ENCODE measurements at regions not wholly inside any gene's neighbourhood (a gene's known extent, or its start where the extent isn't known, plus 50 kb on each side); places are given as distances from the start of the nearest gene placed in this dataset.

GRCh38 chr4:155600244-155600643, 66.4 kb upstream of the GUCY1A1 start:
- Mint-ChIP-seq H3K27me3 (no peaks in the 10 kb centered on the region), H3K9me3 (no peaks in the 10 kb centered on the region), H3K4me1 (ENCODE audit: low read depth) (no peaks in the 10 kb centered on the region), H3K36me3 (ENCODE audit: low read depth) (no peaks in the 10 kb centered on the region), H3K4me3 (no peak overlapping the region), H3K27ac (no peak overlapping the region)
- H3K27me3 ChIP-seq (ENCODE audit: control insufficient read depth in 1 of 2, insufficient read depth in 2 of 2, low read length in 2 of 2): no peaks in the 10 kb centered on the region
- ATAC-seq (ENCODE audit: poor library complexity) (no peak), DNase-seq (no peak)
- CTCF ChIA-PET: no interaction called here
- H3K36me3 ChIP-seq (ENCODE audit: insufficient read depth, low read length): no peaks in the 10 kb centered on the region
- intact Hi-C loops (cut with DNase I, micrococcal nuclease): no loop called here
- H3K27ac ChIP-seq (ENCODE audit: low read depth in 1 of 2, low read length in 2 of 2): no peak overlapping the region
- POLR2A ChIA-PET: no interaction called here
- no peaks in the 10 kb centered on the region for H3K4me1 ChIP-seq (ENCODE audit: insufficient read depth, low read length)
- TF ChIP-seq CTCF (IDR thresholded peaks at IDR 0.05): no peak
- no peaks in the 10 kb centered on the region for H3K9me3 ChIP-seq (ENCODE audit: control insufficient read depth in 1 of 2, insufficient read depth in 1 of 2, low read length in 2 of 2)
- no peak overlapping the region for H3K4me3 ChIP-seq (ENCODE audit: low read length)

DNA sequence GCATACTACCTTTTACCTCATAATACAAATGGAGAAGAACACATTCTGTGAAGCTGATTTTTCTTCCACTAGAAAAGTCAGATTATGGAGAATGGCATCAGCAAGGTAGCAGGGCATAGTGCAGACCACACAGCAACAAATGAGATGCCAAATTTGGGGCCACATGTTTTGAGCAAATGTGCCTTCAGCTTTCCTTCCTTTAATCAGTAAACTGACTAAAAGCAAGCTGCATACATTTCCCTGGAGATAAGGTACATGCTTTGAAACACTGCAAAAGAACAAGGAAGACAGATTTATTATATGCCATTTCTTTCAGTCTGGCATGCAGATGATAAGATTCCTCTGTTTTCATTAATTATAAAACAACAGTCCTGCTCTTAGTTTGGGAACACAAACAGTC, 67.1 kb upstream of the GUCY1A1 start:
- H3K4me3 ChIP-seq (ENCODE audit: low read length): no peak overlapping the region
- ATAC-seq (ENCODE audit: poor library complexity) (no peak), DNase-seq (no peak)
- Mint-ChIP-seq H3K4me1 (ENCODE audit: low read depth) (no peaks in the 10 kb centered on the region), H3K9me3 (no peaks in the 10 kb centered on the region), H3K4me3 (no peak overlapping the region), H3K27me3 (no peaks in the 10 kb centered on the region), H3K27ac (no peak overlapping the region), H3K36me3 (ENCODE audit: low read depth) (no peaks in the 10 kb centered on the region)
- intact Hi-C loops (cut with DNase I, micrococcal nuclease): no loop called here
- no peaks in the 10 kb centered on the region for H3K9me3 ChIP-seq (ENCODE audit: control insufficient read depth in 1 of 2, insufficient read depth in 1 of 2, low read length in 2 of 2)
- ChIA-PET POLR2A (no interaction called here), CTCF (no interaction called here)
- H3K36me3 ChIP-seq (ENCODE audit: insufficient read depth, low read length): no peaks in the 10 kb centered on the region
- no peaks in the 10 kb centered on the region for H3K27me3 ChIP-seq (ENCODE audit: control insufficient read depth in 1 of 2, insufficient read depth in 2 of 2, low read length in 2 of 2)
- no peak overlapping the region for H3K27ac ChIP-seq (ENCODE audit: low read depth in 1 of 2, low read length in 2 of 2)
- no peaks in the 10 kb centered on the region for H3K4me1 ChIP-seq (ENCODE audit: insufficient read depth, low read length)
- no peak for TF ChIP-seq CTCF (IDR thresholded peaks at IDR 0.05)

GRCh38 chr4:155599085-155599484, 67.6 kb upstream of the GUCY1A1 start:
- no peak overlapping the region for H3K4me3 ChIP-seq (ENCODE audit: low read length)
- no peaks in the 10 kb centered on the region for H3K36me3 ChIP-seq (ENCODE audit: insufficient read depth, low read length)
- Mint-ChIP-seq H3K9me3 (no peaks in the 10 kb centered on the region), H3K27ac (no peak overlapping the region), H3K27me3 (no peaks in the 10 kb centered on the region), H3K36me3 (ENCODE audit: low read depth) (no peaks in the 10 kb centered on the region), H3K4me3 (no peak overlapping the region), H3K4me1 (ENCODE audit: low read depth) (no peaks in the 10 kb centered on the region)
- ChIA-PET CTCF (no interaction called here), POLR2A (no interaction called here)
- no peak for TF ChIP-seq CTCF (IDR thresholded peaks at IDR 0.05)
- no peak for ATAC-seq (ENCODE audit: poor library complexity)
- H3K9me3 ChIP-seq (ENCODE audit: control insufficient read depth in 1 of 2, insufficient read depth in 1 of 2, low read length in 2 of 2): no peaks in the 10 kb centered on the region
- no peaks in the 10 kb centered on the region for H3K4me1 ChIP-seq (ENCODE audit: insufficient read depth, low read length)
- H3K27ac ChIP-seq (ENCODE audit: low read depth in 1 of 2, low read length in 2 of 2): no peak overlapping the region
- intact Hi-C loops (cut with DNase I, micrococcal nuclease): no loop called here
- DNase-seq: no peak
- H3K27me3 ChIP-seq (ENCODE audit: control insufficient read depth in 1 of 2, insufficient read depth in 2 of 2, low read length in 2 of 2): no peaks in the 10 kb centered on the region

Measured in CD4-positive, alpha-beta T cell (primary cell).